GM19372 (cell line): ENCODE measurements at regions not wholly inside any gene's neighbourhood (a gene's known extent, or its start where the extent isn't known, plus 50 kb on each side); places are given as distances from the start of the nearest gene placed in this dataset.
"Not testable (repeated sequence)": the region's sequence is repeated elsewhere in the genome, so short reads cannot be mapped to it uniquely, and the experiment has no call there.

Experiments
- ATAC-seq: cut with Tn5 transposase; IDR thresholded peaks from one replicate; pipeline ENCODE4 v1.9.1; 2021; ENCODE audit warnings: mild to moderate bottlenecking, low read depth, moderate library complexity; ENCODE audit not compliant: unreplicated experiment

DNA sequence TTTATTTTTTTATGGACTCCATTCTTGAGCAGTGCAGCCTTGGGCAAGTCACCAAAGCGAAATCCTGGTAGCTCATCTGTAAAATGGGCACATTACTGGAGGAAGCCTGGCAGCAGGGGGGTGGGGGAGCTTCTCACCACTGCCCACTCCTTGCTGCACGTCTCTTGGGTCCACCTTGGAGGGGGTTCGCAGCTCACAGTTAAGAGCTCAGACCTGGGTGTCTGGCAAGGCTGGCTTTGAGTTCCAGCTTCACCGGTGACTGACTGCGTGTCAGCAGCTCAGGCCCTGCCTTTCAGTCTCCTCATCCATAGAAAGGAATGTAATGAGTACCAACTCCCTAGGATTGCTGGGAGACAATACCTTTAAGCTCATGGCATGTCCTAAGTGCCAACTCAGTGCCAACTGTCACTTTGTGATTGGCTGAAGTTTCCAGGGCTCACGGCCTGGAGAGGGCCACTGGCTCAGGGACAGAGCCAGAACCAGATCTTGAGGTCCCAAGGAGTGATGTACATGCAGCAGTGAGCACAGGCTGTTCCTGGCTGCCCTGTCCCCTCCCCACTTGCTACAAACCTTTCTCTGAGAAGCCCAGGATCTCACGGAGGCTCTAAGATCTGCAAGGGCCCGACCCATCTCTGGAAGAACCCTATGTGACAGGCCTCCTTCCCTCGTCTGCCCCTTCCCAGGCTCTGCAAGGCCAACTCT is 72.9 kb downstream of the C9orf50 start:
- no peak for ATAC-seq

DNA sequence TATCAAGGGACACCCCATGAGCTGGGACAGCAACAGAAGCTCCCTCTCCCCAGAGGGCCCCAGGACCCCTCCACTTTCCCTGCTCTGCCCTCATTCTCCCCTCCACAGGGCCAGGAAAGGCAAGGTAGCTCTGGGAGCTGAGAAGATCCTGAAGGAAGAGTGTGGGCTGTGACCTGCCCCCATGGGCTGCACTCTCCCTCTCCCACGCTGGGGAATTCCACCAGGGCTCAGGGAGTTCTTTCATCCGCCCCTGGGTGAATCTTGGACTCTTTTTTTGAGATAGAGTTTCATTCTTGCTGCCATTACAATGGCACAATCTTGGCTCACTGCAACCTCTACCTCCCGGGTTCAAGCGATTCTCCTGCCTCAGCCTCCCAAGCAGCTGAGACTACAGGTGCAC is 73.8 kb downstream of the C9orf50 start:
- no peak for ATAC-seq

DNA sequence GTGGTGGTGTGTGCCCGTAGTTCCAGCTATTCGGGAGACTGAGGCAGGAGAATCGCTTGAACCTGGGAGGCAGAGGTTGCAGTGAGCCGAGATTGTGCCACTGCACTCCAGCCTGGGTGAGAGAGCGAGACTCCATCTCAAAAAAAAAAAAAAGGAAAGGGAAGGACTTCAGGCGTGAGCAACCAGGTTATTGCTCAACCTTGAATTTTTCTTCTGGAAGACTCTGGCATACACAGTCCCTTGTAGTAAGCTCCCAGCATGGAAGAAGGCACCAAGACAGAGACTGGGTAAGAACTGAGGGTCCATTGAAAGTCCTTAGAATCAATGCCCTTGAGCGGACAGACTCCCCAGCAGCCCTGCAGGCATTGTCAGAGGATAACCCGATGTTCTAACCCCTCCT is 75.0 kb downstream of the C9orf50 start:
- ATAC-seq = not testable (repeated sequence)

DNA sequence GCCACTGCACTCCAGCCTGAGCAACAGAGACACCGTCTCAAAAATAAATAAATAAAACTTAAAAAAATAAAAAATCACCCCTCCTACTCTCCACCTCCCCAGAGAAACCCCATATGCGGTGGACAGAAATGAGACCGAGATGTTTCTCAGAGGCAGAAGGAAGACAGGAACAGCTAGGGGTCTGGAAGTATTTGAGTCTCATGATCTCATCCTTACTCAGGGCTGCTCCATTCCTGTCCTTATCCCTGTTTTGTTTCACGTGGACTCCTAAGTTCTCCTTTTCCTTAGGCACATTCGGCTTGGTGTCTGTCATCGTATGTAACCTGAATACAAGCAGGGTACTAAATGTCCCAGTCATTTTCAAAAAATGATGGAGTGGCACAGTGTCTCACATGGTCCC is 76.1 kb downstream of the C9orf50 start:
- ATAC-seq = no peak

DNA sequence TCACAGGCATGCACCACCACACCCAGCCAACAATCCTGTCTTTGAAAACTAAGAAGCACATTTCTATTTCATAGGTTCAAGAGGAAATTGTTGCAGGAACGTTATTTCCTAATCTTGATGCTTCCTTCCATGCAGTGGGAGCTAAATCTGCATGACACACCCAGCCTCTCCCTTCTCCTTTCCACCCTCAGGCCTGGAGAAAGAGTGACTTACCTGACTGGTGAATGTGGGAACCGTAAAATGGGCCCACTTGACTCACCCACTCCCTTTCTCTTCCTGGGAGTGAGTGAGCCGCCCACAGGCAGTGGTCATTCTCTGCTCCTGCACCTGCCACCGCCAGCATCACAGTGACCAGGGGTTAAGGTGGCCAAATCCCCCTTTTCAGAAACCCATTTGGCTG is 78.2 kb downstream of the C9orf50 start:
- no peak for ATAC-seq

DNA sequence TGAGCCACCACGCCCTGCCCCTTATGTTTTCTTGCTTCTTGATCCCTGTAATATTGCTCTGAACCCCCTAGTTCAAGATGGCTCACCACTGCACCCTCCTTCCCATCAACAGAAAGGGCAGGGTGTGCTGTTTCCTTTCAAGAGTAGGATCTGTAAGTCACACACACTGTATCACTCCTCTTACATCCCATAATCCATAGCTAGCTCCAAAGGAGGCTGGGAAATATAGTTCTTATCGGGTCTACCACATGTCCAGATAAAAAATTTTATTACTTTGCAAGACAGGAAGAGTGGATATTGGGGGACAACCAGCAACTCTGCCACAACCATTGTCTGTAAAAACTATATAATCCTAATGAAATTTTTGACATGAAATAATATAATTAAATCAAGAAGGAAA is 79.6 kb downstream of the C9orf50 start:
- no peak for ATAC-seq

DNA sequence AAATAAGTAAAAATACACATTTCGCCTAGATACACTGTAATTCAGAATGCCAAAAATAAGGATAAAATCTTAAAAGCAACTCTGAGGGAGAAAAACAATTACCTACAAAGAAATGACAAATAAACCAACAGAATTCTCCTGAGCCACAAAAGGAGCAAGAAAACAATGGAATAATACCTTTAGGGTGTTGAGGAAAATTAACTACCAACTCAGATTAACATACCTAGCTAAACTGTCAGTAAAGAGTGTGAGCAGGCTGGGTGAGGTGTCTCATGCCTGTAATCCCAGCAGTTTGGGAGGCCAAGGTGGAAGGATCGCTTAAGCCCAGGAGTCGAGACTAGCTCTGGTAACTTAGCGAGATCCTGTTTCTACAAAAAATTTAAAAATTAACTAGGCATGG is 81.5 kb downstream of the C9orf50 start:
- ATAC-seq = no peak

DNA sequence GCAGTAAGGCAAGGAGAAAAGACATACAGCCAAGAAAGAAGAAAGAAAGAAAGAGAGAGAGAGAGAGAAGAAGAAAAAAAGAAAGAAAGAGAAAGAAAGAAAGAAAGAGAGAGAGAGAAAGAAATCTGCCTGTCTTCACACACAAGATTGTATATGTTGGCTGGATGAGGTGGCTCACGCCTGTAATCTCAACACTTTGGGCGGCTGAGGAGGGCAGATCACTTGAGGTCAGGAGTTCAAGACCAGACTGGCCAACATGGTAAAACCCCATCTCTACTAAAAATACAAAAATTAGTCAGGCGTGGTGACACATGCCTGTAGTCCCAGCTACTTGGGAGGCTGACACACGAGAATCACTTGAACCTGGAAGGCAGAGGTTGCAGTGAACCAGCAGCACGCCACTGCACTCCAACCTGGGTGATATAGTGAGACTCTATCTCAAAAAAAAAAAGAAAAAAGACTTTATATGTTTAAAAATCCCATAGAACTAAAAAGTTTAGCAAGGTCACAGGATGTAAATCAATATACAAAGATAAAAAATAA is 89.0 kb downstream of the C9orf50 start:
- not testable (repeated sequence) for ATAC-seq

DNA sequence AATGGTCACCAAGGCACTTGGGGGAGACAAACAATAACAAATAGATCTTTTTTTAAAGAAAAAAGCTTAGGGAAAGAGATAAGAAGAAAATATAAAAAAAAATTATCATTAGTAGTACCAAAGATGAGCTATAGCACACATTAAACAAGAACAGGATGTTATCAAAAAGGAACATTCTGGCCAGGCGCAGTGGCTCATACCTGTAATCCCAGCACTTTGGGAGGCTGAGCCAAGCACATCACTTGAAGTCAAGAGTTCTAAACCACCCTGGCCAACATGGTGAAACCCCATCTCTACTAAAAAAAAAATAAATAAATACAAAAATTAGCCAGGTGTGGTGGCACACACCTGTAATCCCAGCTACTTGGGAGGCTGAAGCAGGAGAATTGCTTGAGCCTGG is 92.9 kb downstream of the C9orf50 start:
- ATAC-seq = not testable (repeated sequence)

DNA sequence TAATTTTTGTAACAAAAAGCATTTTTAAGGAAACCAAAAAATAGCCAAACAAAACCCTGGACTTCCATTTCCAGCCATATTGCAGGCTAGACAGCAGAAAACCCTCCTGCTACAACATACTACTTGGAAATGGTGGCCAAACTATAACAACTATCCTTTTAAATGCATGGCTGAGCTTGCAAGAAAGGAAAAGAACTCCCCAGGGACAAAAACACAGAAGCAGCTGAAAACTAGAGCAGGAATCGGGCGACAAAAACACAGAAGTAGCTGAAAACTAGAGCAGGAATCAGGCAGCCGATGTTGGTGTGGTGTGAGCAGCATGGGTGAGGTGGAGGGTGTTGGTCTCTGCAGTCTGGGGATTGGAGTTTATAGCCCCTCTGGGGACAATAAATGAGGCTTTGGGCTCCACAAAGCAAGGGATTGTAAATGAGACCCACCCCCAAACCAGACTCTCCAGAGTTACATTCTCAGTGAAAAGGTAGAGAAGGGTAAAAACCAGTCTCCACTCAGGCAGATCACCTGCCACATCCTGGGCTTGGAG is 95.2 kb downstream of the C9orf50 start:
- no peak for ATAC-seq

DNA sequence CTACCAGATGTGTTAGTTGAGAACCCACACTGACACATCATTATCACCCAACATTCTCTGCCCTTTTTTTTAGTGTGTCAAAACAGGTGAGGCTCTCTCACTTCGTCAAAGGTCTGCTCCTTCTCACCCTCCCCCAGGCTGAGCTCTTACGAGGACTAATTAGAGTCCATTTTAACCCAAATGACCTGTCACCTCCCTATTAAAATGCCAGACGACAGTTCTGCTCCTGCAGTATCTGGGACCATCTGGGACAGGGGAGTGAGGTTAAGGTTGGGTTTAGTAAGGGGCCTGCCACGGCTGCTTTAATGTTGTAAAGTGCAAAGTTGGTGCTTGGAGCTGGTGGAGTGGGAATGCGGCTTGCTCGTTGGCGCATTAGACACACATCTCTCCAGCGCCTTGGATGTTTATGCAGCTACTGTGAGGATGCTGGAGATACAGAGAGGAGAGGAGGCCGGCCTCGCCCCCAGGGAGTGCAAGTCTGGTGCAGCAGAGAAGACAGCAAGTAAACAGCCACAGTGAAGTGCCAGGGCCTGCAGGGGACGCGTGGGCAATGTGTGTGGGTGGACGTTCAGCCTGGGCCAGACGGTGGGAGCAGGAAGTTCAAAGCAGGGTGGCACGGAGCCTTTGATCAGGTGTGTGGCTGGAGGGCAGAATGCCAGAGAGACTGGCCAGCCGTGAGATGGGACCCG is 96.2 kb downstream of the C9orf50 start:
- no peak for ATAC-seq

DNA sequence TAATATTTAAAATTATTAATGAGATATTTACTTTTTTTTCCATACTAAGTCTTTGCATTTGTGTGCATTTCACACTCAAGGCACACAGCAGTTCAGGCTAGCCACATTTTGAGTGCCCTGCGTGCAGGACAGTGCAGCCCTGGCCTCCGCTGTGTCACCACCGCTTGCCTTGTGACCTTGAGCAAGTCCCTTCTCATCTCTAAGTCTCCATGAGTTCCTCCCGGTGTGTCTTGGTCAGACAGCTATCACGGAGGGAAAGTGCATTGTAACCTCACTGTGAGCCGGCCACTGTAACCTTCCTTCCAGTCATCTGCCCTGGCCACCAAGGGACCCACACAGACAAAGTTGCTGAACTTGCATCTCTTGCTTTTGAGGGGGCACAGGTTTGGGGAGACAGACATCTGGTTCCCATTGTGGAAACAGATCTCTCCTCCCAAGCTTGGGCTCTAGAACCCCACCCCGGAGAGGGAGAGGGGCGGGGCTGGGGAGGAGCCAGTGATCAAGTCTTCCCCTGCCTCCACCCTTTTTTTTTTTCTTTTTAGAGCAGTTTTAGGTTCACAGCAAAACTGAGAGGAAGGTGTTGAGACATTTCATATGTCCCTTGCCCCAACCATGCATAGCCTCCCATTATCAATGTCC is 96.8 kb downstream of the C9orf50 start:
- ATAC-seq = no peak

DNA sequence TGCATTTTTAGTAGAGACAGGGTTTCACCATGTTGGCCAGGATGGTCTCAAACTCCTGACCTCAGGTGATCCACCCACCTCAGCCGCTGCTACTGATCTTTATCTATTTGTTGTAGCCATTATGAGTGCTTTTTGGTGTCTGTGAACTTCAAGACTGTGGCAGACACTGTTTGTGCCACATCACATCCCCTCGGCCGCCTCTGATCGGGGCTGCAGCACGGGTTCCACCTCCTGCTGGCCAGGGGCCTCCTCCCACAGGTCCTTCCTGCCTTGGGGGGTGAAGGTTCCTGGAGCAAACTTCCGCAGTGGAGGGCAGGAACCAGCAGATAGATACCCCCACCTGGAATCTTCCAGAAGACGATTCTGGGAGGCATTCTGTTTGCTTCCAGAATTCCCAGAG is 98.5 kb downstream of the C9orf50 start:
- no peak for ATAC-seq

DNA sequence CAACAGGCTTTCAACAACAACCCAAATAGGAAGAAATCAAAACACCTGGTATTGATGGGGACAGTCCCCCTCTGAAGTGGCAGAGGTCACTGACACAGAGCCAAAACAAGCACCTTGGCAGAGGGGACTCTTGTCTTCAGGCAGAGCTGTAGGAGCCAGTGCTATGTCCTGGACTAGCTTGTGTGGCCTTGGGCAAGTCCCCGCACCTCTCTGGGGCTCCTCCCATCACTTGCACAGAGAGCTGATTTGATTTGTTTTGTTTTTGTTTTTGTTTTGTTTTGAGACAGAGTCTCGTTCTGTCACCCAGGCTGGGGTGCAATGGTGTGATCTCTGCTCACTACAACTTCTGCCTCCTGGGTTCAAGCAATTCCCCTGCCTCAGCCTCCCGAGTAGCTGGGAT is 100.8 kb downstream of the C9orf50 start:
- no peak for ATAC-seq

DNA sequence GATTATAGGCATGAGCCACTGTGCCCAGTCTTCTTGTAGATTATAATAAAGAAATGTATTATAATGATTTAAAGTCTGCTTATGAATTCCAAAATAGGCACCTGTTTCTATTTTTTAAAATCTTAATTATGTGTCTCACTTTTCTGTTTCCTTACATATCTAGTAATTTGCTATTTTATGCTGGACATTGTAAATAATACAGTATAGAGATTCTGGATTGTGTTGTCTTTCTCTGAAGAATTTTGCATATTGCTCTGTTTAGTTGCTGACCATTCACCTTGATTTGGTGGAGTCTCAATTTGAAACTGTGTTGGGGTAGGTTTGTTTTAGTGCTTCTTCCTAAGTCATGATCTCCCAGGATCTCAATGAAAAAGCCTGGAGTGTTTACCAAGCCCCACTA is 102.8 kb downstream of the C9orf50 start:
- ATAC-seq = no peak

DNA sequence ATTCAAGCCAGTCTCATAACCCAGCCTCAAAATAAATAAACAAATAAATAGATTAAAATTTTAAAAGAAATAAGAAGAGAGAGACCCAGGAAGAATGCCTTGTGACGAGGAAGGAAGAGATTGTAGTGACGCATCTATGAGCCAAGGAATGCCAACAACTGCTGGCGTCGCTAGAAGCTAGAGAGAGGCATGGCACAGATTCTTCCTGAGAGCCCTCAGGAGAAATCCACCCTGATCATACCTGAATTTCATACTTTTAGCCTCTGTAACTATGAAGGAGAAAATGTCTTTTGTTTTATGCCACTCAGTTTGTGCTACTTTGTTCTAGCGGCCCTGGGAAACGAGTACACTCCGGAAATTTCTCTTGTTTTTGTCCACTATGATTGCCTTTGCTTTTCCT is 103.9 kb downstream of the C9orf50 start:
- ATAC-seq = no peak

DNA sequence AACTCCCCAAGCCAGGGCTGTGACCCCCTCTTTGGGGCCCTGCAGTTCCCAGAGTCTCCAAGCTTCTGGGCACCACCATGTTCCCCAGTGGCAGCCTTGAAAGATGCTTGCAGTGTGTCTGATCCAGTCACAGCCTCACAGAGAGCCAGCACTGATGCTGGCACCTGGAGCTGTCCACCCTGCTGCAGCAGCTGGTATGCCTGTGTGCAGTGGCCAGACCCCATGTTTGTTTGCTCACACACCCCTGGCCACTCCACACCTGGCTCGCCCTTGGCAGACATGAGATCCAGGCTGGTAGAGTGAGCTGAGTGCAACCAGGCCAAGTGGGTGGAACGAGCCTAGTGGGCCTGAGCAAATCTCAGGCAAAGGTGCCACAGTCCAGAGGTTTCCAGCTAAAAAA is 106.0 kb downstream of the C9orf50 start:
- ATAC-seq = no peak

DNA sequence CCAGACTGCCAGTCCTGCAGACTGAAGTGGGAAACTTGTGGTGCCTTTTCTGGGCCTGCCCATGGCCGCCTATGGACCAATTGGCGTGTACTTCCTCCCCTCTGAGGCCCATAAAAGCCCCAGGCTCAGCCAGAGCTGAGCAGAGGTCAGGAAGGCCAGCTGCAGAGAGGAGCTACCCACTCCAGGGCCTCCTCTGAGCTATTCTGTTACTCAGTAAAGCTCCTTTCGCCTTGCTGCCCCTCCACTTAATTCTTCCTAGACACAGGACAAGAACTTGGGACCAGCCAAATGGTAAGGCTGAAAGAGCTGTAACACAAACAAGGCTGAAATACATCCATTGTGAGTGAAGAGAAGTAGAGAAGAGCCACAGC is 106.4 kb downstream of the C9orf50 start:
- ATAC-seq = no peak

DNA sequence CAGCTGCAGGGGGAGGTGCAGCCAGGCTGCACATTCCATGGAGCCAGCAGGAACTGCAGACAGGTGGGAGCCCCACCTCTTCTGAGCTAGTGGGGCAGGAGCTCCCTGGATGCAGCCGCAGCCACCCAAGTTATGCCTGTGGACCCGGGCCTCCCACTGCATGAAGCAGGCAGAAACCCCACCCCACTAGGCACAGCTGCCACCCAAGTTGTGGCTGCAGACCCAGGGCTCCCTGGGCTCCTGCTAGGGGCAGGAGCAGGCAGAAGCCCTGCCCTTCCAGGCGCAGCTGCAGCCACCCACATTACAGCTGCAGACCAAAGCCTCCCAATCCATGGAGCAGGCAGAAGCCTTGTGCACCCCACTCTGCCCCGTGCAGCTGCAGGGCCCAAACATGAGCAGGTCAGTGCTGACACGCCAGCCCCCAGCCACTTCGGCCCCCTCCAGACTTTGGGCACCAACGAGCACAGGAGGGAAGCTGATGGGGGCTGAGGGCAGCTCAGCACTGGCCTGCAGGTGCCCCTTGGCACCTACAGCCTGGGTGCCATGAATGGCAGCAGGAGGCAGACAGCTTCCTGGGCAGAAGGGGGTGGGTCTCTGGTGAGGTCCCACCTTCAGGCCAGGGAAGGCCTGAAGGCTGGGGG is 106.9 kb downstream of the C9orf50 start:
- no peak for ATAC-seq

DNA sequence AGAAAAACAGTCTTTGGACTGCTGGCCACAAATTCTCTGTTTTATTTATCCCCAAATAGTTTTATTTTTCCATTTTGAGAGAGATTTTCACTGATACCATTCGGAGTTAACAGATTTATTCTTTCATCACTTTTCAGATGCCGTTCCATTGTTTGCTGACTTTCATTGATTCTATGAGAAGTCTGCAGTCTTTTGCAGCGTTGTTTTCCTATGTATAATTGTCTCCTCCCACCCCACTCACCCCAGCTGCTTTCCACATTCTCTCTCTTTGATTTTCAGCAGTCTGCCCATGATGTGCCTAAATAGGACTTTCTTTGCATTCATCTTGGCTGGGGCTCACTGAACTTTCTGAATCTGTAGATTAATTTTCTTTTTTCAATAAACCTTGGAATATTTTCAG is 107.6 kb downstream of the C9orf50 start:
- no peak for ATAC-seq
